IMR-90 (cell line): ENCODE measurements at regions not wholly inside any gene's neighbourhood (a gene's known extent, or its start where the extent isn't known, plus 50 kb on each side); places are given as distances from the start of the nearest gene placed in this dataset.

Experiments used
- BHLHE40 ChIP-seq: fragments of 150-350 bp; IDR thresholded peaks from 2 replicates; pipeline ENCODE4 v1.6.1; 2016; ENCODE audit warnings: mild to moderate bottlenecking, low read depth, low read length
- CEBPB ChIP-seq: IDR thresholded peaks from 2 replicates; pipeline ENCODE4 v1.6.1; 2012; ENCODE audit warnings: low read depth, low read length, improper control_type of control experiment
- CTCF ChIP-seq: conservative IDR thresholded peaks from 2 replicates; pipeline ENCODE4 v1.5.1; 2012; ENCODE audit warnings: mild to moderate bottlenecking, low read depth, low read length, improper control_type of control experiment
- FOS ChIP-seq: fragments of 150-350 bp; IDR thresholded peaks from 2 replicates; pipeline ENCODE4 v1.6.1; 2016; ENCODE audit warnings: low read depth, low read length
- MAFK ChIP-seq: IDR thresholded peaks from 2 replicates; pipeline ENCODE4 v1.6.1; 2012; ENCODE audit warnings: low read depth, low read length, improper control_type of control experiment
- MXI1 ChIP-seq: IDR thresholded peaks from 2 replicates; pipeline ENCODE4 v1.6.1; 2012; ENCODE audit warnings: low read depth, mild to moderate bottlenecking, low read length, moderate library complexity, borderline replicate concordance
- POLR2A ChIP-seq: IDR thresholded peaks from 2 replicates; pipeline ENCODE4 v1.6.1; 2012; ENCODE audit warnings: mild to moderate bottlenecking, low read depth, low read length
- RAD21 ChIP-seq: IDR thresholded peaks from 2 replicates; pipeline ENCODE4 v1.6.1; 2012; ENCODE audit warnings: low read length, improper control_type of control experiment
- RCOR1 ChIP-seq: IDR thresholded peaks from 2 replicates; pipeline ENCODE4 v1.6.1; 2012; ENCODE audit warnings: mild to moderate bottlenecking, low read length, improper control_type of control experiment; ENCODE audit not compliant: insufficient replicate concordance
- TF ChIP-seq, protein P1 (sequence below): fragments of 150-350 bp; IDR thresholded peaks from 2 replicates; pipeline ENCODE4 v1.6.1; 2017; ENCODE audit warnings: mild to moderate bottlenecking, antibody characterized with exemption, low read length, low read depth

- no peak for TF ChIP-seq RAD21
- TF ChIP-seq CTCF, result no peak
- no peak for TF ChIP-seq BHLHE40
- TF ChIP-seq CEBPB, result no peak
- TF ChIP-seq MXI1, result no peak
- no peak for TF ChIP-seq FOS
- TF ChIP-seq POLR2A, result no peak
- TF ChIP-seq, protein P1, sequence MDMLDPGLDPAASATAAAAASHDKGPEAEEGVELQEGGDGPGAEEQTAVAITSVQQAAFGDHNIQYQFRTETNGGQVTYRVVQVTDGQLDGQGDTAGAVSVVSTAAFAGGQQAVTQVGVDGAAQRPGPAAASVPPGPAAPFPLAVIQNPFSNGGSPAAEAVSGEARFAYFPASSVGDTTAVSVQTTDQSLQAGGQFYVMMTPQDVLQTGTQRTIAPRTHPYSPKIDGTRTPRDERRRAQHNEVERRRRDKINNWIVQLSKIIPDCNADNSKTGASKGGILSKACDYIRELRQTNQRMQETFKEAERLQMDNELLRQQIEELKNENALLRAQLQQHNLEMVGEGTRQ, result no peak
- no peak for TF ChIP-seq RCOR1
- TF ChIP-seq MAFK, result no peak
Observed at GRCh38 chr6:82097676-82098075, 149.9 kb downstream of the IBTK start.
